ENCODE measurements at regions not wholly inside any gene's neighbourhood (a gene's known extent, or its start where the extent isn't known, plus 50 kb on each side); places are given as distances from the start of the nearest gene placed in this dataset.
"Not testable (repeated sequence)": the region's sequence is repeated elsewhere in the genome, so short reads cannot be mapped to it uniquely, and the experiment has no call there.

GRCh38 chrX:39226251-39226650, 425.0 kb downstream of the MID1IP1 start:
- no peak for DNase-seq (ENCODE audit: low spot score)

- no peak for DNase-seq (ENCODE audit: low spot score)
These were observed 426.1 kb downstream of the MID1IP1 start for GRCh38 chrX:39227371-39227770.

- no peak for DNase-seq (ENCODE audit: low spot score)
These were observed 436.7 kb downstream of the MID1IP1 start for GRCh38 chrX:39238006-39238405.

GRCh38 chrX:39242187-39242586, 440.9 kb downstream of the MID1IP1 start:
- DNase-seq (ENCODE audit: low spot score) = peak; percentile 21

- DNase-seq (ENCODE audit: low spot score) = no peak
These were observed 442.9 kb downstream of the MID1IP1 start for GRCh38 chrX:39244147-39244546.

GRCh38 chrX:39245024-39245423, 443.8 kb downstream of the MID1IP1 start:
- no peak for DNase-seq (ENCODE audit: low spot score)

GRCh38 chrX:39247536-39247935, 446.3 kb downstream of the MID1IP1 start:
- no peak for DNase-seq (ENCODE audit: low spot score)

GRCh38 chrX:39248330-39248729, 447.1 kb downstream of the MID1IP1 start:
- no peak for DNase-seq (ENCODE audit: low spot score)

- DNase-seq (ENCODE audit: low spot score) = no peak
These were observed 448.7 kb downstream of the MID1IP1 start for GRCh38 chrX:39249999-39250398.

- DNase-seq (ENCODE audit: low spot score) = no peak
These were observed 450.7 kb downstream of the MID1IP1 start for GRCh38 chrX:39251995-39252394.

GRCh38 chrX:39253551-39253950, 452.3 kb downstream of the MID1IP1 start:
- no peak for DNase-seq (ENCODE audit: low spot score)

GRCh38 chrX:39258331-39258730, 457.1 kb downstream of the MID1IP1 start:
- no peak for DNase-seq (ENCODE audit: low spot score)

- DNase-seq (ENCODE audit: low spot score) = no peak
These were observed 459.7 kb downstream of the MID1IP1 start for GRCh38 chrX:39260965-39261364.

- peak; percentile 53 for DNase-seq (ENCODE audit: low spot score)
These were observed 460.3 kb downstream of the MID1IP1 start for GRCh38 chrX:39261446-39262147.

- no peak for DNase-seq (ENCODE audit: low spot score)
These were observed 461.4 kb downstream of the MID1IP1 start for GRCh38 chrX:39262641-39263040.

GRCh38 chrX:39264023-39264422, 462.8 kb downstream of the MID1IP1 start:
- no peak for DNase-seq (ENCODE audit: low spot score)

GRCh38 chrX:39267176-39267575, 465.9 kb downstream of the MID1IP1 start:
- no peak for DNase-seq (ENCODE audit: low spot score)

GRCh38 chrX:39268207-39268606, 466.9 kb downstream of the MID1IP1 start:
- no peak for DNase-seq (ENCODE audit: low spot score)

GRCh38 chrX:39275500-39276068, 474.3 kb downstream of the MID1IP1 start:
- no peak for DNase-seq (ENCODE audit: low spot score)

GRCh38 chrX:39277685-39278390, 476.6 kb downstream of the MID1IP1 start:
- DNase-seq (ENCODE audit: low spot score) = not testable (repeated sequence)

GRCh38 chrX:39283239-39283638, 482.0 kb downstream of the MID1IP1 start:
- no peak for DNase-seq (ENCODE audit: low spot score)

- DNase-seq (ENCODE audit: low spot score) = no peak
These were observed 487.3 kb downstream of the MID1IP1 start for GRCh38 chrX:39288592-39288991.

GRCh38 chrX:39289827-39290226, 488.6 kb downstream of the MID1IP1 start:
- no peak for DNase-seq (ENCODE audit: low spot score)
